SW 1271 (cell line): ENCODE measurements at regions not wholly inside any gene's neighbourhood (a gene's known extent, or its start where the extent isn't known, plus 50 kb on each side); places are given as distances from the start of the nearest gene placed in this dataset.

Source experiments
- DNase-seq, 2 experiments: peaks; one replicate each; lab custom pipeline; 2025; lab: John Stamatoyannopoulos, UW

DNA sequence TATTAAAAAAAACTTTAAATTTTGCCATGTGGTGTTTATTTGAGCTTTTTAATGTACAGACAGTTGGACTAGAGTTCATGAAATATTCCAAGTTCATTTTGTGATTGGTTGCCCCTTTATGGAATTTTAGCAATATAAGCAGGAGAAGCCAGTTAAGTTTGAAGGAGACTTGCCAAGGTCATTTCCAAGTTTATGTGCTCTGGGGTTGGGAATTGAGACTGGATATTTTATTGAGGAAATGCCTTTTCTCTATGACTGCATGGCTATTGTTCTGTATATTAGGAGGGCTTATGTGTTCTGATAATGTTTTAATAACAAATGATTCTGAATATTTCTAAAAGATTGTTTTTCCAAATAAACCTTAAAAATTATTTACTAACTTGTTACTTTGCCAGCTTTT, 67.0 kb upstream of the TCF4 start:
- no peak for DNase-seq

DNA sequence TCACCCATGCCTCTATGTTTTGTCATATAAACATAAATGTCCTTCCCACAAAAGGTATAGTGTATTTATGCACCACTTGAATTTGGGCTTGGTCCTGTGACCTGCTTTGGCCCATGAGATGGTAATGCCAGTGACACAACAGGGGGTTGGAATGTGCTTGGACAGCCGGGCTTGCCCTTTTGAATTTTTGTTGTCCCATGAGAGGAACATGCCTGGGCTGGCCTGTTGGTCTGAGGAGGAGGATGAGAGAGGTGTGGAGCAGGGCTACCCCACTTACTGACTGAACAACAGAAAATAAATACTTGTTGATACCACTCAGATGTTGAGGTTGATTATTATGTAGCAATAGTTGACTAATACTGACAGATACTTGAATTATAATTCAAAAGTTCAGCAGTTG, 63.2 kb upstream of the TCF4 start:
- no peak for DNase-seq

DNA sequence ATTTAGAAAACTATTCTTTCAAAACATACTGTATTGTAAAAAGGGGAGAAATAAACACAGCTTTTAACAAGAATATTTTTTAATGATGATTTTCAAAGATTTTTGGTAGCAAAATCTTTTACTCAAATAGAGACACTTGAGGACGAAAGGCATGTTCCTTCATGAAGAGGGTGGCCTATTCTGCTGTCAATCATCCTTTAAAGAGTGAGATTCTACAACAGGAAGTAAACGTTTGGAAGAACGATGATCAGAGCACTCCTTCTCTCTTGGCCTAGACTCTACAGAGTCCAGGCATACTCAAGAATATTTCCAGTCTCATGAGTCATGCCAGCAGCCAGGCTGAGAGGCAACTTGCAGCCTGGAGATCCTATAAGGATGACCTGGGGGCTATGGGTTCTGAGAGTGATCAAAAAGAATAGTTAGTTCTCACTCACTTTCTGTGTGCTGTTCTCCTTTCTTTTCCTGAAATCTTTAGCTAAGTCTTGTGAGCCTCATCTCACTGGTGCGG, 62.4 kb upstream of the TCF4 start:
- no peak for DNase-seq

DNA sequence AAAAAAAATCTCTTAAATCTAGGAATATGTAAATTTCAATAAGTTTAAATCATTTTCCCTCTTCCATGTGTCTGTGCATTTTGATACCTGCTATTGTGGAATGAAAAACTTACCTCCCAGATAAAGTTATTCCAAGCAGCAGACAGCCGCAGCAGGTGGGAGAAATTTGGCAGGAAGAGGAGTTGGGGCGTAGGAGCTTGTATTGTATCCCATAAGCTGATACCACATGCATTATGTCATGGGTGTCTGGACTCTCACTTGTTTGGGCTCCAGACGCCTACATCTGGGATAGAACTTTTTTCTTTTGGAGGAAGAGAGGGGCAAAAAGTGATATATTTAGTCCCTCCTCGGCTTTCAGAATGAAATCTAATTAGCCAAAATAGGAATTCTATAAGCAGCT, 59.3 kb upstream of the TCF4 start:
- DNase-seq = no peak

DNA sequence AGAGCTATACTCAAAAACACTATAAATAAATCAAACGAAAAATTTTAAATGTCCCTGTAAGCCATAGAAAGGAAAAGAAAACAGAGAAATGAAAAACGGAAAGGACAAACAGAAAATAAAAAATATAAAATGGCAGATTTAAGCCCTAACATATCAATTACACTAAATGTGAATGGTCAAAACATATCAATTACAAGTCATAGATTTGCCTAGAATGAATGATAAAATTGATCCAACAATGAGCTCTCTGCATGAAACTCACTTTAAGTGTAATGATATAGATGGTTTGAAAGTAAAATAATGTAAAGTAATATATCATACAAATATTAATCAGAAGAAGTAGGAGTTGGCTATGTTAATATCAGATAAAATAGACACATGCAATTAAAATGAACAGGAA, 54.2 kb upstream of the TCF4 start:
- DNase-seq = no peak

DNA sequence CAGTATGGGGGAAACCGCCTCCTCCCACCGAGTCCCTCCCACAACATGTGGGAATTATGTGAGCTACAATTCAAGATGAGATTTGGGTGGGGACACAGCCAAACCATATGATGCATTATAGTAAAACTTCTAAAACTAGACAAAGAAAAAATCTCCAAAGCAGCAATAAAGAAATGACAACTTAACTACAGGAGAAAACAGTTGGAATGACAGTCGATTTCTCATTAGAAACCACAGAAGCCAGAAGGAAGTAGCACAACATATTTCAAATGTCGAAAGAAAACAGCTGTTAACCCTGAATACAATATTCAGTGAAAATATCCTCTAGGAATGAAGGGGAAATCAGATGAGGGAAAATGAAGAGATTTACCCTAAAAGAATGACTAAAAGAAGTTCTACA, 53.5 kb upstream of the TCF4 start:
- DNase-seq = no peak
